GM19238 (cell line): ENCODE measurements at regions not wholly inside any gene's neighbourhood (a gene's known extent, or its start where the extent isn't known, plus 50 kb on each side); places are given as distances from the start of the nearest gene placed in this dataset.
"Not testable (repeated sequence)": the region's sequence is repeated elsewhere in the genome, so short reads cannot be mapped to it uniquely, and the experiment has no call there.

ENCODE experiments used
- DNase-seq: peaks from one replicate; pipeline ENCODE4 v3.0.0; 2011; ENCODE audit warnings: low spot score; ENCODE audit not compliant: insufficient read length

- DNase-seq, result no peak
Measured at GRCh38 chr21:15423676-15424445, 305.9 kb upstream of the USP25 start.

- no peak for DNase-seq
Measured at GRCh38 chr21:15425049-15425448, 304.7 kb upstream of the USP25 start.

GRCh38 chr21:15430023-15430422, 299.8 kb upstream of the USP25 start:
- DNase-seq, result no peak

- no peak for DNase-seq
Measured at GRCh38 chr21:15430577-15430976, 299.2 kb upstream of the USP25 start.

GRCh38 chr21:15431053-15431452, 298.7 kb upstream of the USP25 start:
- no peak for DNase-seq

GRCh38 chr21:15433091-15433490, 296.7 kb upstream of the USP25 start:
- no peak for DNase-seq

- DNase-seq, result no peak
Measured at GRCh38 chr21:15434163-15434905, 295.4 kb upstream of the USP25 start.

GRCh38 chr21:15436031-15436430, 293.8 kb upstream of the USP25 start:
- DNase-seq, result no peak

- DNase-seq, result no peak
Measured at GRCh38 chr21:15437883-15438282, 291.9 kb upstream of the USP25 start.

GRCh38 chr21:15439726-15440125, 290.1 kb upstream of the USP25 start:
- no peak for DNase-seq

- no peak for DNase-seq
Measured at GRCh38 chr21:15441060-15441493, 288.7 kb upstream of the USP25 start.

GRCh38 chr21:15441992-15442391, 287.8 kb upstream of the USP25 start:
- DNase-seq, result no peak

- no peak for DNase-seq
Measured at GRCh38 chr21:15442743-15443469, 286.9 kb upstream of the USP25 start.

- no peak for DNase-seq
Measured at GRCh38 chr21:15443740-15444117, 286.1 kb upstream of the USP25 start.

GRCh38 chr21:15444118-15444960, 285.4 kb upstream of the USP25 start:
- no peak for DNase-seq

GRCh38 chr21:15445327-15445726, 284.5 kb upstream of the USP25 start:
- no peak for DNase-seq

- no peak for DNase-seq
Measured at GRCh38 chr21:15446223-15446622, 283.6 kb upstream of the USP25 start.

- no peak for DNase-seq
Measured at GRCh38 chr21:15449556-15449955, 280.2 kb upstream of the USP25 start.

GRCh38 chr21:15453261-15453660, 276.5 kb upstream of the USP25 start:
- no peak for DNase-seq

- not testable (repeated sequence) for DNase-seq
Measured at GRCh38 chr21:15453785-15454184, 276.0 kb upstream of the USP25 start.

GRCh38 chr21:15454931-15455330, 274.9 kb upstream of the USP25 start:
- DNase-seq, result not testable (repeated sequence)
